ENCODE measurements at regions not wholly inside any gene's neighbourhood (a gene's known extent, or its start where the extent isn't known, plus 50 kb on each side); places are given as distances from the start of the nearest gene placed in this dataset.

DNA sequence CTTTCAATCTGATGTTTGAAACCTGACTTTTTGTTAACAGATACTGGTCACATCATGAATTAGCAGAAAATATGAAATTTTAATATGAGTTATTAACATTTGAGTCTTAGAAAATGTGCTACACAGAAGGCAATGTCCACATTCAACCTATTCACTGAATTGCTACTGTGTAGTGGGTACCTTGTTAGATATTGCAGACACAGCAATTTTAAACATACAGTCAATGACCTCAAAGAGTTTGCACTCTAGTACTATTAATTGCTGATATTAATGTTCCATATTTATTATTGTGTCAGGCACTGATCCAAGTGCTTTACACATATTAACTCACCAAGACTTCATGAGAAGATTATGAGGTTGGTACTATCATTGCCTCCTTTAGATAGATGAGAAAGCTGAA is 385.4 kb upstream of the PKDCC start:
- H3K4me3 ChIP-seq (replicated peaks; ENCODE audit: insufficient read depth, low read length): no peak overlapping the region
- DNase-seq (ENCODE audit: low read depth in 1 of 2, low spot score in 1 of 2): no peak
- no peak overlapping the region for H3K27ac ChIP-seq (replicated peaks)
- TF ChIP-seq REST (IDR thresholded peaks at IDR 0.05; ENCODE audit: insufficient replicate concordance, low read depth): no peak
- no peak for TF ChIP-seq GABPA (IDR thresholded peaks at IDR 0.05; ENCODE audit: low read depth)
- TF ChIP-seq SPI1 (IDR thresholded peaks at IDR 0.05; ENCODE audit: borderline replicate concordance, low read depth): no peak
- TF ChIP-seq, protein P1, sequence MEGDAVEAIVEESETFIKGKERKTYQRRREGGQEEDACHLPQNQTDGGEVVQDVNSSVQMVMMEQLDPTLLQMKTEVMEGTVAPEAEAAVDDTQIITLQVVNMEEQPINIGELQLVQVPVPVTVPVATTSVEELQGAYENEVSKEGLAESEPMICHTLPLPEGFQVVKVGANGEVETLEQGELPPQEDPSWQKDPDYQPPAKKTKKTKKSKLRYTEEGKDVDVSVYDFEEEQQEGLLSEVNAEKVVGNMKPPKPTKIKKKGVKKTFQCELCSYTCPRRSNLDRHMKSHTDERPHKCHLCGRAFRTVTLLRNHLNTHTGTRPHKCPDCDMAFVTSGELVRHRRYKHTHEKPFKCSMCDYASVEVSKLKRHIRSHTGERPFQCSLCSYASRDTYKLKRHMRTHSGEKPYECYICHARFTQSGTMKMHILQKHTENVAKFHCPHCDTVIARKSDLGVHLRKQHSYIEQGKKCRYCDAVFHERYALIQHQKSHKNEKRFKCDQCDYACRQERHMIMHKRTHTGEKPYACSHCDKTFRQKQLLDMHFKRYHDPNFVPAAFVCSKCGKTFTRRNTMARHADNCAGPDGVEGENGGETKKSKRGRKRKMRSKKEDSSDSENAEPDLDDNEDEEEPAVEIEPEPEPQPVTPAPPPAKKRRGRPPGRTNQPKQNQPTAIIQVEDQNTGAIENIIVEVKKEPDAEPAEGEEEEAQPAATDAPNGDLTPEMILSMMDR (IDR thresholded peaks at IDR 0.05; ENCODE audit: insufficient read depth, low read length): no peak
- no peak for TF ChIP-seq POLR2AphosphoS5 (IDR thresholded peaks at IDR 0.05; ENCODE audit: low read depth)
- H3K27me3 ChIP-seq (ENCODE audit: insufficient read depth, poor library complexity, severe bottlenecking): no peaks in the 10 kb centered on the region

DNA sequence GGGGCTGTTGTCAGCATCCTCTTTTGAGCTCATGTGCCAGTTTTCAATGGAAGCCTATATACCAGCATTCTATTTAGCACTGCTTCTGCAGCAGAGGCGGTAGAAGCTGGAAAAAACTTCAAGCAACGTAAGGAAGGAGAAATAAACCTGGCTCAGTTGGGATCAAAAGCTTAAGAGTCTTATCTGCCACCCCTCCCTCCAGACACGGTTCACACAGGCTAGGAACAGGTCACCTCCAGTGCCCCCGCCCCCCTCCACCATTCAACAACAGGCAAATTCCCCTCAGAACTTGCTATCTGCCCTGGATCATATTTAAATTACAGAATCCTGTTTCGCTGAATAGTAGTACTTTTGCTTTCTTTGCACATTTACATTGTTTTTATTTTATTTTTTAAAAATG is 384.8 kb upstream of the PKDCC start:
- DNase-seq (ENCODE audit: low read depth in 1 of 2, low spot score in 1 of 2): no peak
- Histone ChIP-seq H3K27me3 (ENCODE audit: insufficient read depth, poor library complexity, severe bottlenecking) (no peaks in the 10 kb centered on the region), H3K27ac (replicated peaks) (no peak overlapping the region), H3K4me3 (replicated peaks; ENCODE audit: insufficient read depth, low read length) (no peak overlapping the region)
- TF ChIP-seq REST (IDR thresholded peaks at IDR 0.05; ENCODE audit: insufficient replicate concordance, low read depth) (no peak), POLR2AphosphoS5 (IDR thresholded peaks at IDR 0.05; ENCODE audit: low read depth) (no peak), SPI1 (IDR thresholded peaks at IDR 0.05; ENCODE audit: borderline replicate concordance, low read depth) (no peak), GABPA (IDR thresholded peaks at IDR 0.05; ENCODE audit: low read depth) (no peak)
- TF ChIP-seq, protein P1 (IDR thresholded peaks at IDR 0.05; ENCODE audit: insufficient read depth, low read length): no peak

GRCh38 chr2:41668529-41668928 is 379.3 kb upstream of the PKDCC start:
- DNase-seq (ENCODE audit: low read depth in 1 of 2, low spot score in 1 of 2): no peak

More at GRCh38 chr2:41668529-41668928, 379.3 kb upstream of the PKDCC start:
- Histone ChIP-seq H3K27me3 (ENCODE audit: insufficient read depth, poor library complexity, severe bottlenecking) (no peaks in the 10 kb centered on the region), H3K27ac (replicated peaks) (no peak overlapping the region), H3K4me3 (replicated peaks; ENCODE audit: insufficient read depth, low read length) (no peak overlapping the region)
- TF ChIP-seq REST (IDR thresholded peaks at IDR 0.05; ENCODE audit: insufficient replicate concordance, low read depth) (no peak), GABPA (IDR thresholded peaks at IDR 0.05; ENCODE audit: low read depth) (no peak), SPI1 (IDR thresholded peaks at IDR 0.05; ENCODE audit: borderline replicate concordance, low read depth) (no peak), POLR2AphosphoS5 (IDR thresholded peaks at IDR 0.05; ENCODE audit: low read depth) (no peak)
- TF ChIP-seq, protein P1 (IDR thresholded peaks at IDR 0.05; ENCODE audit: insufficient read depth, low read length): no peak

Data from HL-60 (cell line).